Parathyroid adenoma (tissue), 2 donors: ENCODE measurements at regions not wholly inside any gene's neighbourhood (a gene's known extent, or its start where the extent isn't known, plus 50 kb on each side); places are given as distances from the start of the nearest gene placed in this dataset.
"Not testable (repeated sequence)": the region's sequence is repeated elsewhere in the genome, so short reads cannot be mapped to it uniquely, and the experiment has no call there.

Source experiments
- H2AFZ ChIP-seq: fragments of 300-600 bp; sonication (generic); one replicate; pipeline ENCODE4 v1.7.0; 2017; ENCODE audit warnings: antibody characterized with exemption, mild to moderate bottlenecking
- H3K27ac ChIP-seq: fragments of 300-600 bp; sonication (generic); one replicate; pipeline ENCODE4 v1.7.0; 2017
- H3K27me3 ChIP-seq: fragments of 300-600 bp; sonication (generic); one replicate; pipeline ENCODE4 v1.7.0; 2017; ENCODE audit warnings: low read length; ENCODE audit not compliant: control insufficient read depth, insufficient read depth
- H3K36me3 ChIP-seq: fragments of 300-600 bp; sonication (generic); one replicate; pipeline ENCODE4 v1.7.0; 2017; ENCODE audit warnings: low read length; ENCODE audit not compliant: control insufficient read depth, insufficient read depth
- H3K4me1 ChIP-seq: fragments of 300-600 bp; sonication (generic); one replicate; pipeline ENCODE4 v1.7.0; 2017; ENCODE audit warnings: control low read depth
- H3K4me2 ChIP-seq: fragments of 300-600 bp; sonication (generic); one replicate; pipeline ENCODE4 v1.7.0; 2017; ENCODE audit warnings: low read length
- H3K4me3 ChIP-seq: fragments of 300-600 bp; sonication (generic); one replicate; pipeline ENCODE4 v1.7.0; 2017; ENCODE audit warnings: low read depth, low read length
- H3K79me2 ChIP-seq: fragments of 300-600 bp; sonication (generic); one replicate; pipeline ENCODE4 v1.7.0; 2017; ENCODE audit warnings: control low read depth
- H3K9ac ChIP-seq: fragments of 300-600 bp; sonication (generic); one replicate; pipeline ENCODE4 v1.7.0; 2017; ENCODE audit warnings: mild to moderate bottlenecking
- H3K9me3 ChIP-seq: fragments of 300-600 bp; sonication (generic); one replicate; pipeline ENCODE4 v1.7.0; 2017; ENCODE audit warnings: low read length; ENCODE audit not compliant: control insufficient read depth
- CTCF ChIP-seq: fragments of 300-600 bp; sonication (generic); IDR thresholded peaks from one replicate; pipeline ENCODE4 v1.7.0; 2017; ENCODE audit warnings: antibody characterized with exemption, mild to moderate bottlenecking
- donor health status: primary hyperparathyroidism.

- no peak overlapping the region for H3K27ac ChIP-seq
- no peak overlapping the region for H3K4me3 ChIP-seq
- H3K36me3 ChIP-seq = no peaks in the 10 kb centered on the region
- H3K4me1 ChIP-seq = no peaks in the 10 kb centered on the region
- TF ChIP-seq CTCF = no peak
- H3K9ac ChIP-seq = no peak overlapping the region
- no peaks in the 10 kb centered on the region for H3K27me3 ChIP-seq
- H2AFZ ChIP-seq = no peak overlapping the region
- no peaks in the 10 kb centered on the region for H3K79me2 ChIP-seq
- H3K4me2 ChIP-seq = no peak overlapping the region
- H3K9me3 ChIP-seq = no peaks in the 10 kb centered on the region
Measured at GRCh38 chr14:42992930-42993329, 1386.3 kb downstream of the LRFN5 start.

GRCh38 chr14:42980419-42980818 is 1373.7 kb downstream of the LRFN5 start:
- H3K27me3 ChIP-seq = no peaks in the 10 kb centered on the region
- H3K79me2 ChIP-seq = no peaks in the 10 kb centered on the region
- H2AFZ ChIP-seq = no peak overlapping the region
- no peak overlapping the region for H3K4me2 ChIP-seq
- no peaks in the 10 kb centered on the region for H3K9me3 ChIP-seq
- TF ChIP-seq CTCF = no peak
- H3K27ac ChIP-seq = no peak overlapping the region
- no peaks in the 10 kb centered on the region for H3K36me3 ChIP-seq
- no peaks in the 10 kb centered on the region for H3K4me1 ChIP-seq
- H3K9ac ChIP-seq = no peak overlapping the region
- no peak overlapping the region for H3K4me3 ChIP-seq

GRCh38 chr14:42973171-42973570 is 1366.5 kb downstream of the LRFN5 start:
- not testable (repeated sequence) for H3K4me2 ChIP-seq, H2AFZ ChIP-seq, H3K27me3 ChIP-seq, H3K36me3 ChIP-seq, H3K9me3 ChIP-seq, H3K4me3 ChIP-seq, H3K79me2 ChIP-seq, H3K4me1 ChIP-seq, H3K27ac ChIP-seq, H3K9ac ChIP-seq

- no peaks in the 10 kb centered on the region for H3K36me3 ChIP-seq
- H2AFZ ChIP-seq = no peak overlapping the region
- no peaks in the 10 kb centered on the region for H3K4me1 ChIP-seq
- no peaks in the 10 kb centered on the region for H3K27me3 ChIP-seq
- H3K79me2 ChIP-seq = no peaks in the 10 kb centered on the region
- no peak overlapping the region for H3K27ac ChIP-seq
- no peak overlapping the region for H3K9ac ChIP-seq
- no peak for TF ChIP-seq CTCF
- H3K9me3 ChIP-seq = no peaks in the 10 kb centered on the region
- H3K4me3 ChIP-seq = no peak overlapping the region
- H3K4me2 ChIP-seq = no peak overlapping the region
Measured at GRCh38 chr14:42965512-42965911, 1358.8 kb downstream of the LRFN5 start.

- Histone ChIP-seq H3K9ac (no peak overlapping the region), H3K27me3 (no peaks in the 10 kb centered on the region), H3K4me2 (no peak overlapping the region), H3K4me1 (no peaks in the 10 kb centered on the region), H3K9me3 (no peaks in the 10 kb centered on the region), H3K27ac (no peak overlapping the region), H3K36me3 (no peaks in the 10 kb centered on the region), H3K4me3 (no peak overlapping the region), H3K79me2 (no peaks in the 10 kb centered on the region), H2AFZ (no peak overlapping the region)
- TF ChIP-seq CTCF = no peak
Measured at GRCh38 chr14:42961509-42961908, 1354.8 kb downstream of the LRFN5 start.
